ENCODE measurements at regions not wholly inside any gene's neighbourhood (a gene's known extent, or its start where the extent isn't known, plus 50 kb on each side); places are given as distances from the start of the nearest gene placed in this dataset.
"Not testable (repeated sequence)": the region's sequence is repeated elsewhere in the genome, so short reads cannot be mapped to it uniquely, and the experiment has no call there.

- no peak overlapping the region for H3K27ac ChIP-seq
- H3K79me2 ChIP-seq, result no peaks in the 10 kb centered on the region
- H3K36me3 ChIP-seq (ENCODE audit: control insufficient read depth, insufficient read depth, low read length), result no peaks in the 10 kb centered on the region
- H3K27me3 ChIP-seq (ENCODE audit: control insufficient read depth, insufficient read depth, low read length), result no peaks in the 10 kb centered on the region
- no peaks in the 10 kb centered on the region for H3K4me1 ChIP-seq
- H3K4me3 ChIP-seq (ENCODE audit: low read depth, low read length), result no peak overlapping the region
- peaks cover 3% of the 10 kb centered on the region for H3K9me3 ChIP-seq (ENCODE audit: control insufficient read depth, low read length)
- H2AFZ ChIP-seq, result no peak overlapping the region
- H3K9ac ChIP-seq, result no peak overlapping the region
- no peak overlapping the region for H3K4me2 ChIP-seq (ENCODE audit: low read length)
- TF ChIP-seq CTCF (IDR thresholded peaks at IDR 0.05), result no peak
Measured at GRCh38 chr6:5840734-5841390, 165.9 kb downstream of the NRN1 start.

GRCh38 chr6:5838656-5839396 lies 167.9 kb downstream of the NRN1 start:
- no peak for TF ChIP-seq CTCF (IDR thresholded peaks at IDR 0.05)
- H3K4me2 ChIP-seq (ENCODE audit: low read length), result no peak overlapping the region
- H3K27me3 ChIP-seq (ENCODE audit: control insufficient read depth, insufficient read depth, low read length), result no peaks in the 10 kb centered on the region
- H3K4me3 ChIP-seq (ENCODE audit: low read depth, low read length), result no peak overlapping the region
- no peaks in the 10 kb centered on the region for H3K4me1 ChIP-seq
- H2AFZ ChIP-seq, result no peak overlapping the region
- H3K9ac ChIP-seq, result no peak overlapping the region
- H3K9me3 ChIP-seq (ENCODE audit: control insufficient read depth, low read length), result no peaks in the 10 kb centered on the region
- H3K79me2 ChIP-seq, result no peaks in the 10 kb centered on the region
- H3K27ac ChIP-seq, result no peak overlapping the region
- no peaks in the 10 kb centered on the region for H3K36me3 ChIP-seq (ENCODE audit: control insufficient read depth, insufficient read depth, low read length)

- H3K4me3 ChIP-seq (ENCODE audit: low read depth, low read length), result no peak overlapping the region
- H3K9me3 ChIP-seq (ENCODE audit: control insufficient read depth, low read length), result no peaks in the 10 kb centered on the region
- H3K27ac ChIP-seq, result no peak overlapping the region
- TF ChIP-seq CTCF (IDR thresholded peaks at IDR 0.05), result no peak
- H3K79me2 ChIP-seq, result no peaks in the 10 kb centered on the region
- H2AFZ ChIP-seq, result no peak overlapping the region
- no peaks in the 10 kb centered on the region for H3K27me3 ChIP-seq (ENCODE audit: control insufficient read depth, insufficient read depth, low read length)
- no peak overlapping the region for H3K9ac ChIP-seq
- no peak overlapping the region for H3K4me2 ChIP-seq (ENCODE audit: low read length)
- no peaks in the 10 kb centered on the region for H3K4me1 ChIP-seq
- H3K36me3 ChIP-seq (ENCODE audit: control insufficient read depth, insufficient read depth, low read length), result no peaks in the 10 kb centered on the region
Measured at GRCh38 chr6:5837323-5837722, 169.4 kb downstream of the NRN1 start.

GRCh38 chr6:5836597-5836996 lies 170.1 kb downstream of the NRN1 start:
- H3K4me2 ChIP-seq (ENCODE audit: low read length); H3K27ac ChIP-seq; H3K4me1 ChIP-seq; H3K9ac ChIP-seq; H2AFZ ChIP-seq; H3K79me2 ChIP-seq; H3K36me3 ChIP-seq (ENCODE audit: control insufficient read depth, insufficient read depth, low read length); H3K9me3 ChIP-seq (ENCODE audit: control insufficient read depth, low read length); H3K4me3 ChIP-seq (ENCODE audit: low read depth, low read length); H3K27me3 ChIP-seq (ENCODE audit: control insufficient read depth, insufficient read depth, low read length): not testable (repeated sequence)

- Histone ChIP-seq H3K36me3 (ENCODE audit: control insufficient read depth, insufficient read depth, low read length) (no peaks in the 10 kb centered on the region), H2AFZ (no peak overlapping the region), H3K9ac (no peak overlapping the region), H3K4me2 (ENCODE audit: low read length) (no peak overlapping the region), H3K4me1 (no peaks in the 10 kb centered on the region), H3K79me2 (no peaks in the 10 kb centered on the region), H3K4me3 (ENCODE audit: low read depth, low read length) (no peak overlapping the region), H3K9me3 (ENCODE audit: control insufficient read depth, low read length) (no peaks in the 10 kb centered on the region), H3K27ac (no peak overlapping the region), H3K27me3 (ENCODE audit: control insufficient read depth, insufficient read depth, low read length) (no peaks in the 10 kb centered on the region)
- TF ChIP-seq CTCF (IDR thresholded peaks at IDR 0.05), result no peak
Measured at GRCh38 chr6:5833120-5833519, 173.6 kb downstream of the NRN1 start.
